Activated CD8-positive, alpha-beta T cell treated with anti-CD3 and anti-CD28 coated beads for 36 hours (primary cell): ENCODE measurements at regions not wholly inside any gene's neighbourhood (a gene's known extent, or its start where the extent isn't known, plus 50 kb on each side); places are given as distances from the start of the nearest gene placed in this dataset.

Source experiments
- ATAC-seq: fragments of 200-7000 bp; cut with Tn5 transposase; one replicate; pipeline ENCODE4 v1.10.0; 2021; ENCODE audit warnings: mild to moderate bottlenecking, moderate library complexity
- CTCF ChIA-PET: fragments of 350-600 bp; sonication (Branson Sonifier 250); formaldehyde crosslinking; loops from one replicate; lab custom pipeline; 2021; ENCODE audit warnings: antibody characterized with exemption; lab: Charles Lee
- POLR2A ChIA-PET: fragments of 350-600 bp; sonication (Branson Sonifier 250); formaldehyde crosslinking; loops from one replicate; lab custom pipeline; 2021; ENCODE audit warnings: antibody characterized with exemption; lab: Charles Lee
- DNase-seq: peaks from one replicate; pipeline ENCODE4 v3.0.0-alpha.2; 2020
- H3K27ac Mint-ChIP-seq: one replicate; pipeline ENCODE4 v1.8.0; 2021; ENCODE audit warnings: mild to moderate bottlenecking, mixed read lengths
- H3K27me3 Mint-ChIP-seq: one replicate; pipeline ENCODE4 v1.8.0; 2021; ENCODE audit warnings: mixed read lengths
- H3K36me3 Mint-ChIP-seq: one replicate; pipeline ENCODE4 v1.8.0; 2021; ENCODE audit warnings: low read depth, mixed read lengths
- H3K4me1 Mint-ChIP-seq: one replicate; pipeline ENCODE4 v1.8.0; 2021; ENCODE audit warnings: low read depth, mixed read lengths
- H3K4me3 Mint-ChIP-seq: one replicate; pipeline ENCODE4 v1.8.0; 2021; ENCODE audit warnings: mild to moderate bottlenecking, moderate library complexity, mixed read lengths
- H3K9me3 Mint-ChIP-seq: one replicate; pipeline ENCODE4 v1.8.0; 2021; ENCODE audit warnings: mixed read lengths
- intact Hi-C: fragments of 100-400 bp; cut with micrococcal nuclease; formaldehyde crosslinking; loops from one replicate; pipeline ENCODE4 v1.10.0; 2022
- TF ChIP-seq, protein P1 (sequence below): fragments of 200-600 bp; IDR thresholded peaks from one replicate; pipeline ENCODE4 v1.8.0; 2022; ENCODE audit warnings: antibody characterized with exemption, mild to moderate bottlenecking

- POLR2A ChIA-PET = no interaction called here
- TF ChIP-seq, protein P1, sequence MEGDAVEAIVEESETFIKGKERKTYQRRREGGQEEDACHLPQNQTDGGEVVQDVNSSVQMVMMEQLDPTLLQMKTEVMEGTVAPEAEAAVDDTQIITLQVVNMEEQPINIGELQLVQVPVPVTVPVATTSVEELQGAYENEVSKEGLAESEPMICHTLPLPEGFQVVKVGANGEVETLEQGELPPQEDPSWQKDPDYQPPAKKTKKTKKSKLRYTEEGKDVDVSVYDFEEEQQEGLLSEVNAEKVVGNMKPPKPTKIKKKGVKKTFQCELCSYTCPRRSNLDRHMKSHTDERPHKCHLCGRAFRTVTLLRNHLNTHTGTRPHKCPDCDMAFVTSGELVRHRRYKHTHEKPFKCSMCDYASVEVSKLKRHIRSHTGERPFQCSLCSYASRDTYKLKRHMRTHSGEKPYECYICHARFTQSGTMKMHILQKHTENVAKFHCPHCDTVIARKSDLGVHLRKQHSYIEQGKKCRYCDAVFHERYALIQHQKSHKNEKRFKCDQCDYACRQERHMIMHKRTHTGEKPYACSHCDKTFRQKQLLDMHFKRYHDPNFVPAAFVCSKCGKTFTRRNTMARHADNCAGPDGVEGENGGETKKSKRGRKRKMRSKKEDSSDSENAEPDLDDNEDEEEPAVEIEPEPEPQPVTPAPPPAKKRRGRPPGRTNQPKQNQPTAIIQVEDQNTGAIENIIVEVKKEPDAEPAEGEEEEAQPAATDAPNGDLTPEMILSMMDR = no peak
- ATAC-seq (no peak), DNase-seq (no peak)
- no peaks in the 10 kb centered on the region for H3K9me3 Mint-ChIP-seq
- intact Hi-C loops = no loop called here
- H3K27me3 Mint-ChIP-seq = no peaks in the 10 kb centered on the region
- H3K4me1 Mint-ChIP-seq = peaks cover 2% of the 10 kb centered on the region
- CTCF ChIA-PET = no interaction called here
- no peak overlapping the region for H3K27ac Mint-ChIP-seq
- H3K4me3 Mint-ChIP-seq = no peak overlapping the region
- H3K36me3 Mint-ChIP-seq = no peaks in the 10 kb centered on the region
These were observed 127.4 kb upstream of the ATP2B1 start for GRCh38 chr12:89836026-89836425.

- no peak for DNase-seq
- H3K36me3 Mint-ChIP-seq = no peaks in the 10 kb centered on the region
- ChIA-PET POLR2A (no interaction called here), CTCF (no interaction called here)
- no peaks in the 10 kb centered on the region for H3K9me3 Mint-ChIP-seq
- H3K27me3 Mint-ChIP-seq = no peaks in the 10 kb centered on the region
- ATAC-seq = no peak
- no peak overlapping the region for H3K27ac Mint-ChIP-seq
- H3K4me1 Mint-ChIP-seq = peaks cover 2% of the 10 kb centered on the region
- TF ChIP-seq, protein P1 = no peak
- intact Hi-C loops = no loop called here
- no peak overlapping the region for H3K4me3 Mint-ChIP-seq
These were observed 126.0 kb upstream of the ATP2B1 start for GRCh38 chr12:89834676-89835075.

DNA sequence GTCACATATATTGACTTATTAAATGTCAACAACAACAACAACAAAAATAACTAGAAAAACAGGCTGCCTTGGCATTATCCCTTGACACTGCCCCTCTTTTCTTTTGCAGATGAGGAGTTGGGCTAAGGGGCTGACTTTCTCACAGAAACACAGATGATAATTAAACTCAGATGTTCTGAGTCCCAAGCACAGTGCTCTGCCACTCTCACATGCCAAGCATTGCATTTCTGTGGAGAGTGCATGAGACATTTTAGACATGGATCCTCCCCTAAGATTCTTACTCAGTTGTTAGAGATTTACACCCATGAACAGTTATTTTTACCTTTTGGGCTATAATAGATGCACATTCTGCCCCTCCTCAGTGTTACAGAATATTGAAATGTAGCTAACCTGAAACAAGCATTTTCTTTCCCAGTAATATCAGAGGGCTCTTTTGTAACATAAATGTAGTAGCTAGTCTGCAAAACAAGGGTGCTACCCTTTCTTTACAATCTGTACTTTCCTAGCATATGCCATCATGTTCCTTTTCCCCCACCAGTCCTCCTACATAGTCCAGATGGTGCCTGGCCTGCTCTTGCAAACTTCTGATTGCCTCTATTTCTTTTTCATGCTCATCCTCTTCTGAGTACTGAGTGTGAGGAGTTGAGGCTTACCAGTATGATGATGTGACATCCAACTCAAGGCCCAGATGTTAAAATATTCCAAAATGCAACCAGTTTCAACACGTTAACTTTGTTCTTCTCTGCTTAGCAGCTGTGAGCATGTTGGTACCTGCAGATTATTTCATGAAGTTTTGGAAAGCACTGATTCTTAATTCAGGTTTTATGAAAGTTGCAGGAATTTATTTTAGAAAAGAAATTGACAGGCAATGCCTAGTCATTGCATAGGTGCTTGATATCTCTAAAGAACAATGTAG, 125.0 kb upstream of the ATP2B1 start:
- Mint-ChIP-seq H3K27ac (no peak overlapping the region), H3K9me3 (no peaks in the 10 kb centered on the region), H3K4me3 (no peak overlapping the region), H3K27me3 (no peaks in the 10 kb centered on the region), H3K4me1 (no peaks in the 10 kb centered on the region), H3K36me3 (no peaks in the 10 kb centered on the region)
- intact Hi-C loops = no loop called here
- ChIA-PET CTCF (no interaction called here), POLR2A (no interaction called here)
- TF ChIP-seq, protein P1 = no peak
- DNase-seq (no peak), ATAC-seq (no peak)

DNA sequence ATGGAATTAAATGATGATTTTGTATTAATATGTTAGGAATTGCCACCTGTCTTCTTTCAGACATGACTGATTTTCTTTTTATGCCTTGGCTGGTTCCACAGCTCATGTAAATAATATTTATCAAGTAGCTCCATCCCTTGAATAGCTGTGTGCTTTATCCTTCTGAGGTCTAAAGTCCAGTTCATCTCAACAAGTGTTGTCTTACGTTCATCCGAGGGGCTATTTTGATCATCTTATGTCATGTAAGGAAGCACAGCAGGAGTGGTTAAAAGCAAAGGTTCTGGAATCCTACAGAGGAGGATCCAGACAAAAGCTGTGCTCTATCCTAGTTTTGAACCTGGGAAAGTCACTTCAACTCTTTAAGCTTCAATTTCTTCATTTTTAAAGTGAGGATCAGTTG, 123.7 kb upstream of the ATP2B1 start:
- DNase-seq (no peak), ATAC-seq (no peak)
- ChIA-PET POLR2A (interaction anchor here (1.1 kb wide), 1 partner anchor 11 kb away, joined by 3 read pairs; no protein-coding TSS in a partner anchor), CTCF (interaction anchor here (1.2 kb wide), 1 partner anchor 32 kb away, joined by 3 read pairs; no protein-coding TSS in a partner anchor)
- intact Hi-C loops = no loop called here
- Mint-ChIP-seq H3K4me3 (no peak overlapping the region), H3K36me3 (no peaks in the 10 kb centered on the region), H3K27me3 (no peaks in the 10 kb centered on the region), H3K4me1 (no peaks in the 10 kb centered on the region), H3K9me3 (no peaks in the 10 kb centered on the region), H3K27ac (no peak overlapping the region)
- TF ChIP-seq, protein P1 = no peak
